ENCODE measurements at regions not wholly inside any gene's neighbourhood (a gene's known extent, or its start where the extent isn't known, plus 50 kb on each side); places are given as distances from the start of the nearest gene placed in this dataset.

DNA sequence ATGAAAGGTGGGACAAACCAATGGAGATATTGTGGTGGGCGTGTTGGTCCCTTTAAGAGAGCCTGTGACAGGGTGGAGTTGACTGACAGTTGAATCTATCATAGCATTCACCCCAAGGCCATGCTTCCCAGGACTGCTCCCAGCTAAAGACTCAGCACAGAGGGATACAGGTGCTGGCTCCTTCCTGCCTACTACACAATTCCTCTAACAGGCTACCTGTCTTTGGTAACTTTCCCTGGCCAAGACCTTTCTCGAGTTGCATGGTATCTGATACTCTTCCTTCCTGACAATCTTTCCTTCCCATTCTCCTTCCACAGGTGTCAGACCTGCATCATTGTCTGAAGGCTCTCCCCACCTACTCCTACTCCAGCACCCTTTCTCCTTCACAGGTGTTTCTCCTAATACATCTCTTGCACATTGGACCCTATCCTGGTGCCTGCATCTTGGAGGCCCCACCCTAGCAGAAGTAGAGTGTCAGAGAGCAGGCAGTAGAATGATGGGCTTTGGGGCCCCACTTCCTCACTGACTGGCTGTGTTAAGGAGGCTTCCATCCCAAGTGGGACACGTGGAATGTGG lies 120.7 kb upstream of the ALDH1B1 start:
- Histone ChIP-seq H3K27me3 (replicated peaks in 1 of 4; ENCODE audit: control insufficient read depth in 3 of 4, extremely low read depth in 1 of 4, insufficient read depth in 3 of 4, low read length in 3 of 4) (no peaks in the 10 kb centered on the region; a peak in 3 of 7 replicates), H4K20me1 (replicated peaks in 1 of 2; ENCODE audit: control insufficient read depth in 1 of 2, insufficient read depth in 2 of 2, low read length in 2 of 2) (no peaks in the 10 kb centered on the region), H4K91ac (replicated peaks; ENCODE audit: insufficient read length, low read length) (no peak overlapping the region), H3K4me3 (ENCODE audit: extremely low read depth in 1 of 4, insufficient read depth in 2 of 4, low read depth in 3 of 4, low read length in 4 of 4) (no peak overlapping the region), H3K4me1 (replicated peaks in 1 of 4; ENCODE audit: control insufficient read depth in 3 of 4, insufficient read depth in 4 of 4, low read length in 3 of 4) (no peaks in the 10 kb centered on the region), H3K27ac (ENCODE audit: low read depth, low read length) (no peak overlapping the region), H3K36me3 (ENCODE audit: control insufficient read depth in 2 of 4, insufficient read depth in 4 of 4, low read length in 3 of 4) (no peaks in the 10 kb centered on the region), H3K9me3 (ENCODE audit: insufficient read depth in 2 of 2, low read depth in 1 of 2, low read length in 1 of 2) (no peaks in the 10 kb centered on the region), H3K79me1 (ENCODE audit: low read depth, low read length) (no peaks in the 10 kb centered on the region), H4K8ac (ENCODE audit: extremely low read depth, insufficient read depth, low read length) (no peak overlapping the region), H3K79me2 (ENCODE audit: control insufficient read depth in 1 of 2, insufficient read depth in 2 of 2, low read length in 2 of 2) (no peaks in the 10 kb centered on the region), H2BK5ac (ENCODE audit: low read depth, low read length) (no peak overlapping the region), H2AFZ (ENCODE audit: low read length) (no peak overlapping the region), H3K9ac (replicated peaks in 1 of 4; ENCODE audit: extremely low read depth in 1 of 4, low read depth in 3 of 4, low read length in 3 of 4) (no peak overlapping the region), H3K23me2 (ENCODE audit: low read depth, low read length) (no peaks in the 10 kb centered on the region), H2AK5ac (ENCODE audit: low read depth, low read length) (no peak overlapping the region), H3K14ac (ENCODE audit: insufficient read length) (no peak overlapping the region), H3K18ac (ENCODE audit: extremely low read depth, low read length) (no peak overlapping the region), H3K4me2 (ENCODE audit: insufficient read depth in 1 of 2, low read depth in 2 of 2, low read length in 2 of 2) (no peak overlapping the region), H3K56ac (replicated peaks; ENCODE audit: insufficient read length, low read depth, low read length) (no peak overlapping the region), H2BK12ac (ENCODE audit: low read depth, low read length) (no peak overlapping the region), H3K4ac (replicated peaks; ENCODE audit: insufficient read length, low read depth, low read length) (no peak overlapping the region), H2BK20ac (ENCODE audit: low read length) (no peak overlapping the region), H2BK15ac (ENCODE audit: low read length) (no peak overlapping the region), H4K5ac (ENCODE audit: insufficient read length, low read depth, low read length) (no peak overlapping the region), H3K23ac (ENCODE audit: insufficient read length) (no peak overlapping the region), H2BK120ac (replicated peaks; ENCODE audit: low read depth, low read length) (no peak overlapping the region)
- 66% methylated on average over 3 of the region's 3 CpGs; no CpG with 5 or more reads in 1 of the 2 experiments for WGBS, 2 experiments (ENCODE audit: extremely low coverage in 1 of 2, insufficient coverage in 1 of 2, insufficient read length in 1 of 2, insufficient replicate concordance in 2 of 2, low coverage in 1 of 2, low lambda C conversion rate in 2 of 2, missing lambda C conversion rate in 1 of 2)
- DNase-seq (ENCODE audit: low read depth in 1 of 2, low spot score in 2 of 2) (no peak), FAIRE-seq (no peak)
- POLR2A ChIA-PET (ENCODE audit: partially characterized antibody) = no interaction called here
- CTCF ChIA-PET (ENCODE audit: partially characterized antibody) = interaction anchor here (0.7 kb wide), 1 partner anchor 144 kb away, joined by 3 read pairs; no protein-coding TSS in a partner anchor
- TF ChIP-seq, protein P1, sequence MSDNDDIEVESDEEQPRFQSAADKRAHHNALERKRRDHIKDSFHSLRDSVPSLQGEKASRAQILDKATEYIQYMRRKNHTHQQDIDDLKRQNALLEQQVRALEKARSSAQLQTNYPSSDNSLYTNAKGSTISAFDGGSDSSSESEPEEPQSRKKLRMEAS (IDR thresholded peaks at IDR 0.05) = no peak
- TF ChIP-seq TAF1 (IDR thresholded peaks at IDR 0.05; ENCODE audit: low read depth, low read length) (no peak), EZH2 (IDR thresholded peaks at IDR 0.05; ENCODE audit: low read depth, low read length, severe bottlenecking) (no peak), CBX8 (IDR thresholded peaks at IDR 0.05; ENCODE audit: borderline replicate concordance, low read depth, low read length) (no peak), CHD2 (IDR thresholded peaks at IDR 0.05; ENCODE audit: low read length) (no peak)

All from H1 (cell line).